ENCODE measurements at regions not wholly inside any gene's neighbourhood (a gene's known extent, or its start where the extent isn't known, plus 50 kb on each side); places are given as distances from the start of the nearest gene placed in this dataset.

- Histone ChIP-seq H3K27me3 (ENCODE audit: insufficient read depth, low read depth) (no peaks in the 10 kb centered on the region), H3K79me2 (ENCODE audit: insufficient read depth, low read depth) (no peaks in the 10 kb centered on the region), H4K20me1 (ENCODE audit: insufficient read depth) (no peaks in the 10 kb centered on the region), H3K4me3 (IDR thresholded peaks at IDR 0.05; ENCODE audit: insufficient read depth, low read depth, low read length) (no peak overlapping the region), H3K4me1 (ENCODE audit: low read depth, poor library complexity, severe bottlenecking) (peaks cover 21% of the 10 kb centered on the region), H2AFZ (ENCODE audit: low read depth) (peak overlapping the region; percentile 26; the same call in 1 of the 2 replicates), H3K9ac (no peak overlapping the region; the same call in 1 of the 2 replicates), H3K27ac (peak overlapping the region; percentile 39; the same call in 1 of the 2 replicates), H3K36me3 (ENCODE audit: insufficient read depth) (no peaks in the 10 kb centered on the region), H3K4me2 (peak overlapping the region; percentile 50)
- TF ChIP-seq CTCF (conservative IDR thresholded peaks at IDR 0.05; ENCODE audit: low read depth, low read length), result no peak
These were observed 1250.1 kb downstream of the TMEM121 start for GRCh38 chr14:106776395-106776983.

GRCh38 chr14:106778986-106779385, 1252.6 kb downstream of the TMEM121 start:
- no peak overlapping the region for H3K27ac ChIP-seq
- H3K4me3 ChIP-seq (IDR thresholded peaks at IDR 0.05; ENCODE audit: insufficient read depth, low read depth, low read length), result no peak overlapping the region
- H4K20me1 ChIP-seq (ENCODE audit: insufficient read depth), result no peaks in the 10 kb centered on the region
- H3K36me3 ChIP-seq (ENCODE audit: insufficient read depth), result no peaks in the 10 kb centered on the region
- H3K9ac ChIP-seq, result no peak overlapping the region
- no peaks in the 10 kb centered on the region for H3K79me2 ChIP-seq (ENCODE audit: insufficient read depth, low read depth)
- H3K4me1 ChIP-seq (ENCODE audit: low read depth, poor library complexity, severe bottlenecking), result peaks cover 21% of the 10 kb centered on the region
- TF ChIP-seq CTCF (conservative IDR thresholded peaks at IDR 0.05; ENCODE audit: low read depth, low read length), result no peak
- no peak overlapping the region for H3K4me2 ChIP-seq
- H2AFZ ChIP-seq (ENCODE audit: low read depth), result no peak overlapping the region
- no peaks in the 10 kb centered on the region for H3K27me3 ChIP-seq (ENCODE audit: insufficient read depth, low read depth)

- Histone ChIP-seq H3K36me3 (ENCODE audit: insufficient read depth) (no peaks in the 10 kb centered on the region), H2AFZ (ENCODE audit: low read depth) (no peak overlapping the region), H3K27ac (no peak overlapping the region), H4K20me1 (ENCODE audit: insufficient read depth) (no peaks in the 10 kb centered on the region), H3K79me2 (ENCODE audit: insufficient read depth, low read depth) (no peaks in the 10 kb centered on the region), H3K4me1 (ENCODE audit: low read depth, poor library complexity, severe bottlenecking) (peaks cover 5% of the 10 kb centered on the region), H3K4me3 (IDR thresholded peaks at IDR 0.05; ENCODE audit: insufficient read depth, low read depth, low read length) (no peak overlapping the region), H3K27me3 (ENCODE audit: insufficient read depth, low read depth) (no peaks in the 10 kb centered on the region), H3K4me2 (no peak overlapping the region), H3K9ac (no peak overlapping the region)
- TF ChIP-seq CTCF (conservative IDR thresholded peaks at IDR 0.05; ENCODE audit: low read depth, low read length), result no peak
These were observed 1260.3 kb downstream of the TMEM121 start for GRCh38 chr14:106786697-106787096.

GRCh38 chr14:106787626-106788025, 1261.2 kb downstream of the TMEM121 start:
- Histone ChIP-seq H3K27ac (no peak overlapping the region), H3K9ac (no peak overlapping the region), H3K4me1 (ENCODE audit: low read depth, poor library complexity, severe bottlenecking) (peaks cover 5% of the 10 kb centered on the region), H3K36me3 (ENCODE audit: insufficient read depth) (no peaks in the 10 kb centered on the region), H3K4me2 (no peak overlapping the region), H4K20me1 (ENCODE audit: insufficient read depth) (no peaks in the 10 kb centered on the region), H3K27me3 (ENCODE audit: insufficient read depth, low read depth) (no peaks in the 10 kb centered on the region), H2AFZ (ENCODE audit: low read depth) (no peak overlapping the region), H3K79me2 (ENCODE audit: insufficient read depth, low read depth) (no peaks in the 10 kb centered on the region), H3K4me3 (IDR thresholded peaks at IDR 0.05; ENCODE audit: insufficient read depth, low read depth, low read length) (no peak overlapping the region)
- TF ChIP-seq CTCF (conservative IDR thresholded peaks at IDR 0.05; ENCODE audit: low read depth, low read length), result no peak
